ENCODE measurements at regions not wholly inside any gene's neighbourhood (a gene's known extent, or its start where the extent isn't known, plus 50 kb on each side); places are given as distances from the start of the nearest gene placed in this dataset.

DNA sequence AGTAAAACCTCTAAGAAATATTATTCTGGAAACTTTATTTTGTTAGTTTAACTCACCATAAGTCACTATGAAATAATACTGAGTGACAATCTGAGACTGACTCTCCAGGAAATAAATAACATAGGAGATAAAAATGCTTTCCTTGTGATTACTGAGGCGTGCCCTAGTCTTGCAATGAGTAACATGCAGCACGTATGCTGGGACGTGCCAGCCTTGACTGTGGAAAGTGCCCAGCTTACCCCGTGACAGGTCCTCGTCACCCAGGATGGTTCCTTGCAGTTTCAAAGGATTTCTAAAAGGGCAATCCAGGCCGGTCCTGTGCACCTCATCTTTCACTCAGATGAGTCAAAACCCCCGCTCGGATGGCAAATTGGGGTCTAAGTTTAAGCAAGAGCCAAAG is 720.8 kb upstream of the ADAMTS16 start:
- Mint-ChIP-seq H3K27me3 (ENCODE audit: low read depth, unreplicated experiment) (peaks cover 2% of the 10 kb centered on the region), H3K4me1 (ENCODE audit: low read depth, unreplicated experiment) (no peaks in the 10 kb centered on the region), H3K4me3 (ENCODE audit: unreplicated experiment) (no peak overlapping the region), H3K9me3 (ENCODE audit: unreplicated experiment) (no peaks in the 10 kb centered on the region), H3K27ac (ENCODE audit: unreplicated experiment) (no peak overlapping the region), H3K36me3 (ENCODE audit: low read depth, unreplicated experiment) (no peaks in the 10 kb centered on the region)
- Histone ChIP-seq H3K4me3 (ENCODE audit: insufficient read depth, low read depth, low read length) (no peak overlapping the region), H3K9me3 (ENCODE audit: insufficient read depth, low read depth, low read length) (peaks cover 6% of the 10 kb centered on the region), H3K79me2 (ENCODE audit: insufficient read depth, low read length) (no peaks in the 10 kb centered on the region), H3K4me2 (ENCODE audit: low read length) (no peak overlapping the region), H3K9ac (ENCODE audit: low read length) (no peak overlapping the region), H4K20me1 (ENCODE audit: insufficient read depth, low read length) (no peaks in the 10 kb centered on the region), H2AFZ (ENCODE audit: low read depth, low read length) (no peak overlapping the region), H3K36me3 (ENCODE audit: insufficient read depth, low read length) (no peaks in the 10 kb centered on the region), H3K27ac (ENCODE audit: low read depth, low read length) (no peak overlapping the region), H3K27me3 (ENCODE audit: insufficient read depth, low read length) (no peaks in the 10 kb centered on the region), H3K4me1 (ENCODE audit: insufficient read depth, low read length) (no peaks in the 10 kb centered on the region)
- no peak for DNase-seq (ENCODE audit: low read depth)
- TF ChIP-seq, protein P1, sequence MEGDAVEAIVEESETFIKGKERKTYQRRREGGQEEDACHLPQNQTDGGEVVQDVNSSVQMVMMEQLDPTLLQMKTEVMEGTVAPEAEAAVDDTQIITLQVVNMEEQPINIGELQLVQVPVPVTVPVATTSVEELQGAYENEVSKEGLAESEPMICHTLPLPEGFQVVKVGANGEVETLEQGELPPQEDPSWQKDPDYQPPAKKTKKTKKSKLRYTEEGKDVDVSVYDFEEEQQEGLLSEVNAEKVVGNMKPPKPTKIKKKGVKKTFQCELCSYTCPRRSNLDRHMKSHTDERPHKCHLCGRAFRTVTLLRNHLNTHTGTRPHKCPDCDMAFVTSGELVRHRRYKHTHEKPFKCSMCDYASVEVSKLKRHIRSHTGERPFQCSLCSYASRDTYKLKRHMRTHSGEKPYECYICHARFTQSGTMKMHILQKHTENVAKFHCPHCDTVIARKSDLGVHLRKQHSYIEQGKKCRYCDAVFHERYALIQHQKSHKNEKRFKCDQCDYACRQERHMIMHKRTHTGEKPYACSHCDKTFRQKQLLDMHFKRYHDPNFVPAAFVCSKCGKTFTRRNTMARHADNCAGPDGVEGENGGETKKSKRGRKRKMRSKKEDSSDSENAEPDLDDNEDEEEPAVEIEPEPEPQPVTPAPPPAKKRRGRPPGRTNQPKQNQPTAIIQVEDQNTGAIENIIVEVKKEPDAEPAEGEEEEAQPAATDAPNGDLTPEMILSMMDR (IDR thresholded peaks at IDR 0.05; ENCODE audit: insufficient read depth, low read depth, low read length) = no peak
- FAIRE-seq = no peak

DNA sequence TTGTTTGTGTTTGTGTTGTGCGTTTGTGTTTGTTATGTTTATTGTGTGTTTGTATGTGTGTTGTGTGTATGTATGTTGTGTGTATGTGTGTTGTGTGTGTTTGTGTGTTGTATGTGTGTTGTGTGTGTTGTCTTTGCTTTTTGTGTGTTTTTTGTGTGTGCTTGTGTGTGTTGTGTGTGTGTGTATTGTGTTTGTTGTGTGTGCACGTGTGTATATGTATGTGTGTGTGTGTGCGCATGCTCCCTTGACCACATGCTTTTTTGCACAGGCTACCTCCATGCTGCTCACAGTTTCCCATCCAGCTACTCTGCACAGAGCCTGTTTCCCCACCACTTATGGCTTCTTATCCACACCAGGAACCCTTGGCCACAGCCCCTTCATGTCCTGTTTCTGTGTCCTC is 720.0 kb upstream of the ADAMTS16 start:
- Mint-ChIP-seq H3K4me3 (ENCODE audit: unreplicated experiment) (no peak overlapping the region), H3K36me3 (ENCODE audit: low read depth, unreplicated experiment) (no peaks in the 10 kb centered on the region)

DNA sequence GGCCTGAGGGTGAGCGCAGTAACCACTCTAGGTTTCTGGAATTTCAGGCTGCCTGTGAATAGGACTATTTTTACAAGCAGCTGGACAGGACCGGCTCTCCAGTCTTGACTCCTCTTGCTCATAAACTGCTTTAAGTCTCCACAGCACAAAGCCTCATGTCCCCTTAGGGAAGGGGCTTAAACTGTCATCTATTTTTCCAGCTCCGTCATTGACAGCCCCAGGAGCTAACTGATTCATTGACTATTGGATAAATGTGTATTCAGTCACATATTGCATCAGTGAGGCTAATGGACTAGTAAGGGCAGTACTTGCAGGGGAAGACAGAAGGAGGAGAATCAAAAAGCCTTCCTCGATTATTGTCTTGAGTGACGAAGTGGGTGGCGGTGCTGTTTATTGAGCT is 719.4 kb upstream of the ADAMTS16 start:
- no peak overlapping the region for H3K9ac ChIP-seq (ENCODE audit: low read length)
- H3K36me3 Mint-ChIP-seq (ENCODE audit: low read depth, unreplicated experiment) = no peaks in the 10 kb centered on the region
- DNase-seq (ENCODE audit: low read depth) (no peak), FAIRE-seq (no peak)
- no peak overlapping the region for H3K27ac ChIP-seq (ENCODE audit: low read depth, low read length)
- no peaks in the 10 kb centered on the region for H3K27me3 Mint-ChIP-seq (ENCODE audit: low read depth, unreplicated experiment)
- no peaks in the 10 kb centered on the region for H3K4me1 Mint-ChIP-seq (ENCODE audit: low read depth, unreplicated experiment)
- TF ChIP-seq, protein P1 (IDR thresholded peaks at IDR 0.05; ENCODE audit: insufficient read depth, low read depth, low read length) = no peak
- TF ChIP-seq EZH2 (IDR thresholded peaks at IDR 0.05; ENCODE audit: insufficient read depth, low read length) = no peak
- no peak overlapping the region for H3K4me3 ChIP-seq (ENCODE audit: insufficient read depth, low read depth, low read length)
- no peak overlapping the region for H3K27ac Mint-ChIP-seq (ENCODE audit: unreplicated experiment)
- no peaks in the 10 kb centered on the region for H3K9me3 ChIP-seq (ENCODE audit: insufficient read depth, low read depth, low read length)
- H3K36me3 ChIP-seq (ENCODE audit: insufficient read depth, low read length) = no peaks in the 10 kb centered on the region
- no peak overlapping the region for H3K4me2 ChIP-seq (ENCODE audit: low read length)
- no peaks in the 10 kb centered on the region for H3K4me1 ChIP-seq (ENCODE audit: insufficient read depth, low read length)
- H3K27me3 ChIP-seq (ENCODE audit: insufficient read depth, low read length) = no peaks in the 10 kb centered on the region
- H3K79me2 ChIP-seq (ENCODE audit: insufficient read depth, low read length) = no peaks in the 10 kb centered on the region
- no peak overlapping the region for H3K4me3 Mint-ChIP-seq (ENCODE audit: unreplicated experiment)
- no peak overlapping the region for H2AFZ ChIP-seq (ENCODE audit: low read depth, low read length)
- H3K9me3 Mint-ChIP-seq (ENCODE audit: unreplicated experiment) = no peaks in the 10 kb centered on the region
- no peaks in the 10 kb centered on the region for H4K20me1 ChIP-seq (ENCODE audit: insufficient read depth, low read length)

More for the DNA sequence above, 720.0 kb upstream of the ADAMTS16 start:
- Histone ChIP-seq H2AFZ (ENCODE audit: low read depth, low read length) (no peak overlapping the region), H3K9ac (ENCODE audit: low read length) (no peak overlapping the region), H3K4me2 (ENCODE audit: low read length) (no peak overlapping the region), H3K36me3 (ENCODE audit: insufficient read depth, low read length) (no peaks in the 10 kb centered on the region), H3K4me3 (ENCODE audit: insufficient read depth, low read depth, low read length) (no peak overlapping the region), H3K4me1 (ENCODE audit: insufficient read depth, low read length) (no peaks in the 10 kb centered on the region), H3K27ac (ENCODE audit: low read depth, low read length) (no peak overlapping the region), H4K20me1 (ENCODE audit: insufficient read depth, low read length) (no peaks in the 10 kb centered on the region), H3K9me3 (ENCODE audit: insufficient read depth, low read depth, low read length) (peaks cover under 1% of the 10 kb centered on the region), H3K79me2 (ENCODE audit: insufficient read depth, low read length) (no peaks in the 10 kb centered on the region), H3K27me3 (ENCODE audit: insufficient read depth, low read length) (no peaks in the 10 kb centered on the region)
- TF ChIP-seq, protein P1 (IDR thresholded peaks at IDR 0.05; ENCODE audit: insufficient read depth, low read depth, low read length) = no peak
- TF ChIP-seq EZH2 (IDR thresholded peaks at IDR 0.05; ENCODE audit: insufficient read depth, low read length) = no peak
- H3K27ac Mint-ChIP-seq (ENCODE audit: unreplicated experiment) = no peak overlapping the region
- DNase-seq (ENCODE audit: low read depth) = no peak
- H3K27me3 Mint-ChIP-seq (ENCODE audit: low read depth, unreplicated experiment) = peaks cover 2% of the 10 kb centered on the region
- H3K9me3 Mint-ChIP-seq (ENCODE audit: unreplicated experiment) = no peaks in the 10 kb centered on the region
- no peaks in the 10 kb centered on the region for H3K4me1 Mint-ChIP-seq (ENCODE audit: low read depth, unreplicated experiment)
- FAIRE-seq = no peak
